CD4-positive, alpha-beta T cell treated with Interferon gamma for 1 hour (primary cell): ENCODE measurements at regions not wholly inside any gene's neighbourhood (a gene's known extent, or its start where the extent isn't known, plus 50 kb on each side); places are given as distances from the start of the nearest gene placed in this dataset.
"Not testable (repeated sequence)": the region's sequence is repeated elsewhere in the genome, so short reads cannot be mapped to it uniquely, and the experiment has no call there.

Experiments
- DNase-seq: peaks from one replicate; pipeline ENCODE4 v3.0.0-alpha.2; 2020

DNA sequence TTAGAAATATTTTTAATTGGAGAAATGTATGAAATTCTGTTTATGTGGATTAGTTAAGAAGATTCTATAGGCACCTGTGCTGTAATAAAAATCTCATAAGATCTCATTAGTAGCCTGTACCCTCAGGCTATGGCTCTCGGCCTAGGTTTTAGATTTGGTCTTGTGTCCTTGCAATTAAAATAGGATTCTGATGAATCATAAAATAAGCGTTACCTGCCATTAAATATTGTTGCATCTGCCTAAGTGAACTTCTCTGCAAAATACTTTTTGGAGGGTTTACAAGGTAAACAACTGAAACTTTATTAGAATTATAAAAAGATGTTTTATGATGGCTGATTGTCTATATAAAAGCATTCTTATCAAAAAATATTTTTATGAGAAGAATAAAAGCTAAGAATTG, 804.1 kb upstream of the ANO3 start:
- no peak for DNase-seq

DNA sequence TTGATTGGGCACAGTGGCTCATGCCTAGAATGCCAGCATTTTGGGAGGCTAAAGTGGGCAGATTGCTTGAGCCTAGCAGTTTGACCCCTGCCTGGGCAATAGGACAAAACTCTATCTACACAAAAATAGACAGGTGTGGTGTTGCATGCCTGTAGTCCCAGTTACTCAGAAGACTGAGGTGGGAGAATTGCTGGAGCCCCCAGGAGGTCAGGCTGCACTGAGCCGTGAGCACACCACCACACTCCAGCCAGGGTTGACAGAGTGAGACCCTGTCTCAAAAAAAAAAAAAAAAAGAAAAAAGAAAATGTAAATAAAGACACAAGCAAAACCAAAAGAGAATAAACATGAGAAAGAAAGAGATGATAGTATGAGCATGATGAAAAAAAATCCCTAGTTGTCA, 802.4 kb upstream of the ANO3 start:
- no peak for DNase-seq

DNA sequence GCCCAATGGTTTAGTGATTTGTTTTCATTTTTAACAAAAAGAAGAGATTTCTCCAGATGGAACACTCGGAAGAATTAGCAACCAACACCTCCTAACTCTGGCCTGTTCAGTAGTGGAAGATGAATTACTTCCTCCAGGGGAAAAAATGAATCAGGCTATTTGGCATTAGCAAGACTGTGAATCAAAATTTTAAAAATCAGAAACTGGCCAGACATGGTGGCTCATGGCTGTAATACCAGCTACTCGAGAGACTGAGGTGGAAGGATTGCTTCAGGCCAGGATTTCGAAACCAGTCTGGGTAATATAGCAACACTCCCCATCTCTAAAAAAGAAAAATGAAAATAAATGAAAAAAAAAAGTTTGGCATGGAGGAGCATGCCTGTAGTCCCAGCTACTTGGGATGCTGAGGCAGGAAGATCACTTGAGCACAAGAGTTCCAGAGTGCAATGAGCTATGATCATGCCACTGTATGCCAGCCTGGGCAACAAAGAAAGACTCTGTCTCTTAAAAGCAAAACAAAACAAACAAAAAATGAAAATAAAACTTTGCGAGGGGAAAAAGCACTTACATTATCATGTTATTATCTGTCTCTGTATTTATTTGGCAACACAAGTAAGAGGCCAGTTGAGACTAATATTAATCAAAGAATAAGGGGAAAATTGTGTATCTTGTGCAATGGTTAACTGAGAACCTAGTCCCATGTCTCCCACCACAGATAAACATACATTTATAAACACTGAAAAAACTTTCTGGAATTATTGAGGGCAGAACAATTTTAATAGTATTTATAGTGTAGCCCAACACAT, 796.3 kb upstream of the ANO3 start:
- no peak for DNase-seq

DNA sequence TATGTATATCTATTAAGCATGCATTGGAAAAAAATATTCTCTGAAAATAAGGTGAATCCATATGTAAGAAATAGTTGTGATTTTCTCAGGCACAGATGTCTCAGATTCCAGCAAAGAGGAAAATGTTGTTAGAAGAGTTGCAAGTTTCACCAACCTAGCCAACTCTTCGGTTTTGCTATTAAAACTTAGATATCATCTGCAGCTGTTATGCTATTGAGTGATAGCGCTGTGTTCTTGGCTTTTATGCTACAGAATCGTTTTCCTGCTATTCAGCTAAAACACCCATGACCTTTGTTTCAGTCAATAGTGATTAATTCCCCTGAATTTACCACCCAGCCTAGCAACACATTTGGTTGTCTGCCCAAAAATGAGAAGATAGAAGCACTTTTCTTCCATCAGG, 795.6 kb upstream of the ANO3 start:
- no peak for DNase-seq

DNA sequence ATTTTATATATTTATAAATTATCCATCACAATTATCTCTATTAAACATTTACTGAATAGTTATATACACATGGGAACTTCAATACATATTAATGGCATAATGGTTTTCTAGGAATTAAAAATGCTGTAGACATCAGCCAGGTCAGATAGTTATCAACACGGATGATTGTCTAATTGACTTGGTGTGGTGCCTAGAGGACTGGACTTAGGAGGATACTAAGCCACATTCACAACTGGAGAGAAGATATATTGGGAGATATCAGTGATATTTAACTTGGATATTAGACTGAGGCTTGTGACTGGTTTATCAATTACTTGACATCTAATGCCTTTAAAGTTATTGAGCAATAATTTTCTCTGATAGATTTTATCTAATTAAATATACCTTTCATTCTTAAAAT, 794.5 kb upstream of the ANO3 start:
- no peak for DNase-seq

DNA sequence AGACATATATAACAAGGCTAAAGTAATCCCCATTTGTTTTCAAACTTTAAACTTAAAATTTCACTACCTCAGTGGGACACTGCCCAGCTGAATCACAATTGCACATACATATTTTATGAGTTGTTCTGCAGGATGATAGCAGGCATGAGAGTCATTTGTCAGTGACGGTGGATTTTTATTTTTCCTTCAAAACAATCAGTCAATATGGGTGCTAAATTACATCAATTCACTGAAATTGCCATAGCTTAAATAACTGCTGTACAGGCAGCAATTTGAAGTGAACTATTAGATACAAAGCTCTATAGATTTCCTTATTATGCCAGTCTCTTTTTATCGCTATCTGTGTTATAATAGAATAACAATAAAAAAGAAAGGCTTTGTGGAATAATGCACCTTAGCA, 784.6 kb upstream of the ANO3 start:
- DNase-seq, result no peak

DNA sequence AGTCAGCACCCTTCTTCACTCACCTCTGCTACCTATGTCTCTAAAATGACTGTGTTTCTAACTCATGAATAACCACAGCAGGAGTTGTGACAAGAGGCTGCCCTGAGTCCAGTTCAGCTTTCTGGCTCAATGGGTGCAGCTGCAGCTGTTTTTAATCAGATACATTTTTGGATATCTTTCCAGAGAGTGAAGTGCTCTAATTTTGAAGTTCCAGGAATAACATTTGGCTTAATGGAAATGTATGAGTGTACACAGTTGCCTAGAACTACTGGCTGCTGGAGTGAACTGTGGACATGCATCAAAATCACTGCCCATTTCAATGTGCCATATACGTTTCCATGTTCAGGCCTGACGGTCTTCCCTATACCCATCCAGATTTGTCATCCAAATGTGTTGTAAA, 769.5 kb upstream of the ANO3 start:
- DNase-seq, result no peak

GRCh38 chr11:25565846-25566245, 766.1 kb upstream of the ANO3 start:
- DNase-seq, result no peak

- no peak for DNase-seq
Observed at GRCh38 chr11:25566298-25567200, 765.4 kb upstream of the ANO3 start.

DNA sequence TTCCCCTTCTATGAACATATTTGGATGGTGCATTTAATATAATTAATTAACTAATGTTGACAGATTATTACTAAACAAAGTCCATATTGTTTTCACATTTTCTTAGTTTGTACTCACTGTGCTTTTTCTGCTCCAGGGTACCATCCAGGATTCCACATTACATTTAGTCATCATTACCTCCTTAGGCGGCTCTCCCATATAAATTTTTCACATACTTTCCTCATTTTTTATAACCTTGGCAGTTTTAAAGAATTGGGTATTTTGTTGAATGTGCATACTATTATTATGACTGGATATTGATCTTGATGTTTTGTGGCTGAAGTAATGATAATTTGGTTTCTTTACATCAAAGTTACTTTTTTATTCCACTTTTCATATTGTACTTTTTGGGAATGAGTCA, 755.6 kb upstream of the ANO3 start:
- no peak for DNase-seq

GRCh38 chr11:25579554-25579953, 752.4 kb upstream of the ANO3 start:
- DNase-seq, result not testable (repeated sequence)

- DNase-seq, result no peak
Observed at GRCh38 chr11:25583596-25583995, 748.3 kb upstream of the ANO3 start.

DNA sequence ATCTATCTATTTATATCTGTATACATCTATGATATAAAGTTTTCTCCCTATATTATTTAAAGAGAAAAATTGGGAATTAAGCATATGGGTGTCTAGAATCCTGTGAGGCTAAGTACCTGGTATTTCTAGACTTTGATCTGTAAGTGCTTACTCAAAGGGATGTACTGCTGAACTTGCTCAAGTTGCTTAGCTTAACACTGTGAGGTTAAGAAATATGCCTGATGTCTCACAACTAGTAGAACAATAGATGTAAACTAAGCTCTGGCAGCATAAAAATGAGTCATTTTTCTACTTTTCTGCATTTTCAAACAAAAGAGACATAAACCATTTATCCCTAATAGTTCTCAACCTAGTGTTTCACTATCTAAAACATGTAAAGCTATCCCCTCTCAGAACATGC, 744.4 kb upstream of the ANO3 start:
- DNase-seq, result no peak

- DNase-seq, result no peak
Observed at GRCh38 chr11:25593221-25593620, 738.7 kb upstream of the ANO3 start.

GRCh38 chr11:25596701-25597100, 735.2 kb upstream of the ANO3 start:
- DNase-seq, result no peak

GRCh38 chr11:25597696-25598095, 734.2 kb upstream of the ANO3 start:
- no peak for DNase-seq

DNA sequence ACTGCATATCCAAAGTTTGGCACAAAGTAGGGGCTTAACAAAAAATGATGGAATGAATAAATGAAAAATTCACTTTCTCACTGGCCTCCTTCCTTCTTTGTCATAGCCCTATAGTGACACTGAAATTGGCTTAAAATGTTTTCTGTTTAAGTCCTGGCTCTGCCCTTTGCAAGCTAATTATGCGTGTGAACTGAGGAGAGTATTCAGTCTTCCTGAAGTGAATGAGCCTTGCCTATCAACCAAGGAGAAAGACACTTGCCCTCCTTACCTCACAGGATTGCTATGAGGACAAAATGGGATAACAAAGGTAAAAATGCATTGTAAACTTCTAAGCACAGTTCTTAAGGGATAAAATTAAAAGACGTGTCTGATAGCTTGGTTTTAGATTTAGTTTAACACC, 729.8 kb upstream of the ANO3 start:
- DNase-seq, result no peak

DNA sequence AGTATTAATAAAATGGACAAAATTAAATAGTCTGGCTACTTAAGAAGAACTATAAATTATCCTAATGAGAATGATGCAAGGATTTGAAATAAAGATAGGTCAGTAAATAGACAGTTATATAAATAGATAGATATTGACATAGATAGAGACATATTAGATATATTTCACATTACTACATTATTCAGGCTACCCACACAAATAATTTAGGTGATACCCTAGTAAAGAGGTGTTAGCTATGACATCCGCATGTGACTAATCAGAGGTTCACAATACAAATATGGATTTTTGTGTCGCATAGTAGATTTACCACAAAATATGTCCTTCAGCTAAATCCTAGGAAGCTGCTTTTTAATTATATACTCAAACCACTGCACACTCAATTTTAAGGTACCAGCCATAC, 729.0 kb upstream of the ANO3 start:
- no peak for DNase-seq

DNA sequence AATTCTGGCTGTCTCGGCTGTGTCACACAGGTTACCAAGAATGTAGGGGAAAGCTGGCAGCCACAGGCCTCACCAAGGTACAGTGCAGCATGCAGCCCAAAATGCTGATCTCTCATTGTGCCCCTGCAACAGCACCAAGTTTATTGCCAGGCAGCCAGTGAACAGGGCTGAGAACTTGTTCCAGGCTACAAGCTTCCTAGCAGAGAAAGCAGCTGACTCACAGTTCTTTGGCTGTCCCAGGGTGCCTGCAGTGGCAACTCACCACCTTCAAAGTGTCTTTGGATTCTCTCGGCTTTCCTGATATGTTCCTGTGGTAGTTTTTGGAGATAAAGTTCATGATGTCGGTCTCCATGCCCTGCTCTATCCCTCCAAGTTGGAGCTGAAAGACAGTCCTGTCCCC, 719.1 kb upstream of the ANO3 start:
- no peak for DNase-seq

DNA sequence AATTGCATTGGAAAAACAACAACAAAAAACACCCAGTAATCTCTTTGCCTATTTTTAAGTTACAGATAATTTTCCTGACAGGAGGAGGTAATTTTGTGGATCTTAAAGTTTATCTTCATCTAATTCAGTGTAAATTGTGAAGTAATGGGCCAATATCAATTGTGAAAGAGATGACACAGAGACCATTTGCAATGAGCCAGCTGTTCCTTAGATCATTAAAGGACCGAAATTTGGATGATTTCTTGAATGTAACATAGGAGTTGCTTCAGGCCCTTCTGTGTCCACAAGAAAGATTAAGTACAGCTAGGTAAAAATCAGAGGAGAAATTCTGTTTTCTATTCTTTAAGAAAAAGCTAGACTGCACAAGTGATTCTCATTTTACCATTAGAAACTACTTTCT, 718.5 kb upstream of the ANO3 start:
- DNase-seq, result no peak

DNA sequence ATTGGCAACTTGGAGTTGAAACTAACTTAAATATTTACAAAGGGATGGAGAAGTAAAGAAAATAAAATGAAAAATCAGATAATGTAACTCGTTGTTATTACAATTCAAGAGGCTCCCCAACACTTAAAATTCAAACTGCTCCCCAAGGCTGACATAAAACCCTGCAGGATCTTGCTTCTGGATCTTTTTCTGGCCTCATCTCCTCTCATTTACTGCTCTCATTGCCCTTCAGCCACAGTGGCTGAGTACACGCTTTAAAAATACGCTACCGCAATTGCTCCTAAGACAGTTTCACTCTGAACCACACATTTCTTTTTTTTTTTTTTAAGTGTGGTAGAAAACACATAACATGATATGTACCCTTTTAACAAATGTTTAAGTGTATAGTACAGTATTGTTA, 718.1 kb upstream of the ANO3 start:
- DNase-seq, result no peak

DNA sequence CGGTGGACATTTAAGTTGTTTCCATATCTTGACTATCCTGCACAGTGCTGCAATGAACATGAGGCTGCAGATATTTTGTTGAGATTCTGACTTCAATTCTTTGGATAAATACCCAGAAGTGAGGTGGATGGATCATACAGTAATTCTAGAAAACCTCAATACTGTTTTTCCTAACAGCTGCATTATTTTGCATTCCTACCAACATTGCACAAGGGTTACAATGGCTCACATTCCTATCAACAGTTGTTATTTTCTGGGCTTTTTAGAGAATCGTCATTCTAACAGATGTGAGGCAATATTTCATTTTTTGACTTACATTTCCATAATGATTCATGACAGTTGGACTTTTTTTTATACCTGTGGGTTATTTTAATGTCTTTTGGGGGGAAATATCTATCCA, 716.9 kb upstream of the ANO3 start:
- DNase-seq, result no peak

- DNase-seq, result no peak
Observed at GRCh38 chr11:25615841-25616240, 716.1 kb upstream of the ANO3 start.

- no peak for DNase-seq
Observed at GRCh38 chr11:25625094-25625493, 706.8 kb upstream of the ANO3 start.
